ENCODE measurements at regions not wholly inside any gene's neighbourhood (a gene's known extent, or its start where the extent isn't known, plus 50 kb on each side); places are given as distances from the start of the nearest gene placed in this dataset.

GRCh38 chr5:118545470-118545869 lies 442.9 kb downstream of the DTWD2 start:
- no peak for TF ChIP-seq CTCF (IDR thresholded peaks at IDR 0.05; ENCODE audit: low read depth, low read length)

GRCh38 chr5:118544887-118545449 lies 443.4 kb downstream of the DTWD2 start:
- DNase-seq (ENCODE audit: low read depth in 2 of 2), result no peak
- TF ChIP-seq CTCF (IDR thresholded peaks at IDR 0.05; ENCODE audit: low read depth, low read length), result no peak
- H3K4me3 ChIP-seq (replicated peaks in 1 of 2; ENCODE audit: low read depth in 2 of 2, low read length in 2 of 2), result no peak overlapping the region

More at GRCh38 chr5:118545470-118545869, 442.9 kb downstream of the DTWD2 start:
- no peak overlapping the region for H3K4me3 ChIP-seq (replicated peaks in 1 of 2; ENCODE audit: low read depth in 2 of 2, low read length in 2 of 2)
- no peak for DNase-seq (ENCODE audit: low read depth in 2 of 2)

- H3K4me3 ChIP-seq (replicated peaks in 1 of 2; ENCODE audit: low read depth in 2 of 2, low read length in 2 of 2), result no peak overlapping the region
- no peak for TF ChIP-seq CTCF (IDR thresholded peaks at IDR 0.05; ENCODE audit: low read depth, low read length)
- no peak for DNase-seq (ENCODE audit: low read depth in 2 of 2)
These were observed 454.4 kb downstream of the DTWD2 start for GRCh38 chr5:118533923-118534322.

- no peak for TF ChIP-seq CTCF (IDR thresholded peaks at IDR 0.05; ENCODE audit: low read depth, low read length)
These were observed 455.2 kb downstream of the DTWD2 start for GRCh38 chr5:118533156-118533555.

GRCh38 chr5:118531276-118531675 lies 457.1 kb downstream of the DTWD2 start:
- no peak for TF ChIP-seq CTCF (IDR thresholded peaks at IDR 0.05; ENCODE audit: low read depth, low read length)
- DNase-seq (ENCODE audit: low read depth in 2 of 2), result no peak
- H3K4me3 ChIP-seq (replicated peaks in 1 of 2; ENCODE audit: low read depth in 2 of 2, low read length in 2 of 2), result no peak overlapping the region

More at GRCh38 chr5:118533156-118533555, 455.2 kb downstream of the DTWD2 start:
- no peak for DNase-seq (ENCODE audit: low read depth in 2 of 2)
- H3K4me3 ChIP-seq (replicated peaks in 1 of 2; ENCODE audit: low read depth in 2 of 2, low read length in 2 of 2), result no peak overlapping the region

GRCh38 chr5:118529361-118530144 lies 458.8 kb downstream of the DTWD2 start:
- no peak for TF ChIP-seq CTCF (IDR thresholded peaks at IDR 0.05; ENCODE audit: low read depth, low read length)
- H3K4me3 ChIP-seq (replicated peaks in 1 of 2; ENCODE audit: low read depth in 2 of 2, low read length in 2 of 2), result no peak overlapping the region
- DNase-seq (ENCODE audit: low read depth in 2 of 2), result no peak
